OCI-M2 (cell line): ENCODE measurements at regions not wholly inside any gene's neighbourhood (a gene's known extent, or its start where the extent isn't known, plus 50 kb on each side); places are given as distances from the start of the nearest gene placed in this dataset.
"Not testable (repeated sequence)": the region's sequence is repeated elsewhere in the genome, so short reads cannot be mapped to it uniquely, and the experiment has no call there.

Experiments used
- DNase-seq: peaks from one replicate; lab custom pipeline; 2025; ENCODE audit not compliant: unreplicated experiment; lab: John Stamatoyannopoulos, UW

DNA sequence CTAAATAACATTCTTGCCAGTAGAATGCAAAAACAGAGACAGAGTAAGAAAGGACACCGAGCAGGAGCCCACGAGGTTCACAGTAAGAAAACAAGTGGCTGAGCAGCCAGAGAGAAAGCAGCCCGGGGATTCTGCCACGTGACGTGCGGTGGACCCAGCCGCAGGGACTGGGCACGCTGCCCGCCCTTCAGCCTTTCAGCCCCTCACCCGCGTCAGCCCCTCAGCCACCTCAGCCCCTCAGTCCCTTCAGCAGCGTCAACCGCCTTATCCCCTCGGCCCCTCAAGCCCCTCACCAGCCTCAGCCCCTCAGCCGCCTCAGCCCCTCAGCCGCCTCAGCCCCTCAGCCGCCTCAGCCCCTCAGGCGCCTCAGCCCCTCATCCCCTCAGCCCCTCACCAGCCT lies 1532.2 kb downstream of the REEP3 start:
- not testable (repeated sequence) for DNase-seq

GRCh38 chr10:65053831-65054351 lies 1532.7 kb downstream of the REEP3 start:
- DNase-seq, result not testable (repeated sequence)

DNA sequence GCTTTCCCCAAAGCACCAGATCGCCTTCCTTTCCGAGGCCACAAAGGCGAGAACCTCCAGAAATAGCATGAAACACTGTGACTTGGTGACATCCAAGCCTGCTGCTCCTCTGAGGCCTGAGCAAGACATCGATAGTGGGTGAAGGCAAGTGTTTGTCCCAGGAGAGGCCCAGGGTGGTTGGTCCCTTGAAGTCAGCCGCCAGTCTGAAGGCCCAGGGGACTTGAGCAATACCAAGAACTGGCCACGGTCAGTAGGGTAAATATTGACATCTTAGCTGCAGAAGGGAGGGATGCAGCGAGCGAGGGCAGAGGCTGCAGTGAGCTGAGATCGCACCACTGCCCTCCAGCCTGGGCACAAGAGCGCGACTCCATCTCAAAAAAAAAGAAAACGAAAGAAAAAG lies 1533.5 kb downstream of the REEP3 start:
- not testable (repeated sequence) for DNase-seq

- DNase-seq, result no peak
Measured at GRCh38 chr10:65065278-65065677, 1544.1 kb downstream of the REEP3 start.

DNA sequence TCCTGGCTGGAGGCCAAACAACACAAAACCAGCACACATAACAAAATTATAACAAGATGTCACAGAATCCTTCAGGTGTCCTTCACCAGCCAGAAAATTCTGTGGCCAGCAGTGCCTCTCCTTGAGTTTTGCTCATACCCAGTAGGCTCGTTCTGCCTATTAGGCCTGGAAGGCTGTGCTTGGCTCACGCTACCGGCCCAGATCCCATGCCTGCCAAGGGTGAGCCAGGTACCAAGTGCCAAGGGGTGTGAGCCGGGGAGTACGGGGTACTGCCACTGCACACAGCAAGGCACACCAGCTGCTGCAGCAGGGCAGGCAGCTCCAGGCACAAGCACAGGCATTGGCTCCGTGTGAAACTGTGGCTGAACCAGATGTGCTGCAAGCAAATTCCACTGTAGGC lies 1562.0 kb downstream of the REEP3 start:
- no peak for DNase-seq

- no peak for DNase-seq
Measured at GRCh38 chr10:65090991-65091390, 1569.8 kb downstream of the REEP3 start.

- no peak for DNase-seq
Measured at GRCh38 chr10:65100146-65100545, 1578.9 kb downstream of the REEP3 start.

- DNase-seq, result not testable (repeated sequence)
Measured at GRCh38 chr10:65100881-65101280, 1579.7 kb downstream of the REEP3 start.

- DNase-seq, result no peak
Measured at GRCh38 chr10:65110009-65110408, 1588.8 kb downstream of the REEP3 start.

- not testable (repeated sequence) for DNase-seq
Measured at GRCh38 chr10:65111059-65111458, 1589.9 kb downstream of the REEP3 start.

- DNase-seq, result no peak
Measured at GRCh38 chr10:65112573-65112972, 1591.4 kb downstream of the REEP3 start.

GRCh38 chr10:65123120-65123519 lies 1601.9 kb downstream of the REEP3 start:
- no peak for DNase-seq

GRCh38 chr10:65125212-65125611 lies 1604.0 kb downstream of the REEP3 start:
- DNase-seq, result no peak

GRCh38 chr10:65126288-65126687 lies 1605.1 kb downstream of the REEP3 start:
- no peak for DNase-seq

DNA sequence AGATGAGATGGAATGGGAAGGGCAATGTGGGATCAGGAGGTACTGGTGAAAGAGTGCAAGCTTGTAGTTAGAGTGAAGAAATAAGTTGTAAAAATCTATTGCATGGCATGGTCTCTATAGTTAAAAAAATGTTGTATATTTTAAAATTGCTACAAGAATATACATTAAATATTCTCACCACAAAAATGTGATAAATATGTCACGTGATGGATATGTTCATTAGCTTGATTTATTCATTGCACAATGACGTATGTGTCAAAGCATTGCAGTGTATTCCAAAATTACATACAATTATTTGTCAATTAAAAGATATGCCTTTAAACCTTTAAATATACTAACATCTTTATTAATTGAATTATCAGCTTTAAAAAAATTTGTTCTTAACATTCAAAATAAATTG lies 1607.1 kb downstream of the REEP3 start:
- no peak for DNase-seq

- DNase-seq, result no peak
Measured at GRCh38 chr10:65130162-65130758, 1609.1 kb downstream of the REEP3 start.

DNA sequence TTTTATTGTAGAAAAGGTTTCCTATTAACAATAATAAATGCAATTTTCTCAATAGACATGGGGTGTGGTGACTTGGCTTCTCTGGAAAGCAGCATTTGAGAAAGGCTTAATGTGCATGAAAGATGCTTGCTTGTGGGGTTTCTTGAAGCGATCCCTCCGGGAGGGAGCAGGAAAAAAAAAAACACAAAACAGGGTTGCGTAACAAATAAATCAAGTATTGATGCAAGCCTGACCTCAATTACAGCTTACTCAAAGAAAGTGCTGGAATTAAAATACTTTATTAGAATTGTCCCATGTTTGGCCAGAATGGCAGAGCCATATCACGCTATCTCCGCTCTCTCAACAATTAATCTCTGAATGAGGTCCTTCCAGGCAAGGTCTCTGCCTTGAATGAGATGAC lies 1612.5 kb downstream of the REEP3 start:
- no peak for DNase-seq

DNA sequence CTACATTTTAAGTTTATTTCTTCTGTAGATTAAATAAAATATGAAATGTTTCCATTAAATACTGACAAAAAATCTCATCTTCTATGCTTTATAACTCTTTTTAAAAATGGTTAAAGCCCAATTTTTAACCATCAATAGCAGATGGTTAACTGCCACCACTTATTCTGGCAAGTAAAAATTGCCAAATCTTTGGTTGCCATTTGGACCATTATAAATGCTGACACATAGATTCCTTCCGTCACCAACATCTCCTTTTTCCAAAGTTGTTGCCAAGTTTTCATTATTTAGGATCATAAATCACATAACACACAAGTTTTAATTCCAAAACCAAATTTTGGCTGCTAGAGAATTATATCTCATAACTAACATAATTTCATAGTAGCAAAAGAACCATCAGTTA lies 1614.3 kb downstream of the REEP3 start:
- DNase-seq, result no peak

- no peak for DNase-seq
Measured at GRCh38 chr10:65142641-65143435, 1621.6 kb downstream of the REEP3 start.

DNA sequence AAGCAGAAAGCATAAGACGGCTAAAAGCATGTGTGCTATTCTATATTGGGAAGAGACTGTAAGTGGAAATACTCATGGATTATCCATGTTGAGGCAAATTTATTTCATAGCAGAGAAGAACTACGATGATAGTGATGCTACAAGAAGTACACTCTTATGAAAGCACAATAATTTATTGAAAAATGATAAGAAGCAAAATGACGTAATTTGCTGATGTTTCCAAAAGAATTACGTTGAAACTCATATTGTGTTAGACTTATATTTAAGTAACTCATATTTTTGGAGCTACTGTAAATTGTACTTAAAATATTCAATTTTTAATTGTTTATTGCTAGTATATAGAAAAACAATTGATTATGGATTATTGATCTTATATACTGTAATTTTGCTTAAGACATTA lies 1622.5 kb downstream of the REEP3 start:
- DNase-seq, result no peak

DNA sequence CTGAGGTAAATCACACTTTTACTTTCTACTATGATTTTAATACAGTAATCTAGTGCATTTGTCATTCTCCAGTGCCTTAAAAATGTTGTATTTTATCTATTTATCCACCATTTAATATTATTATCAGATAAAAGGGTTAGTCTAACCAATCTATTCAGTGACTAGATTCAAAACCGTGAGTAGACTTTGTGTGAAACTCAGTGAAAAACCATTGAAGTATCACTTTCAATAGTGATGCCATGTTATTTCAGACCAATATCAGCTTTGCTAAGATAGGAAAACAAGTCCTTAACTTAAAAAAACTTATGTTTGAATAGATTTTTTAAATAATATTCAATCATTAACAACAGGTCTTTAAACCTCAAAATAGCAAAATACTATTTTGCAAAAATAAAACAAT lies 1628.7 kb downstream of the REEP3 start:
- no peak for DNase-seq

DNA sequence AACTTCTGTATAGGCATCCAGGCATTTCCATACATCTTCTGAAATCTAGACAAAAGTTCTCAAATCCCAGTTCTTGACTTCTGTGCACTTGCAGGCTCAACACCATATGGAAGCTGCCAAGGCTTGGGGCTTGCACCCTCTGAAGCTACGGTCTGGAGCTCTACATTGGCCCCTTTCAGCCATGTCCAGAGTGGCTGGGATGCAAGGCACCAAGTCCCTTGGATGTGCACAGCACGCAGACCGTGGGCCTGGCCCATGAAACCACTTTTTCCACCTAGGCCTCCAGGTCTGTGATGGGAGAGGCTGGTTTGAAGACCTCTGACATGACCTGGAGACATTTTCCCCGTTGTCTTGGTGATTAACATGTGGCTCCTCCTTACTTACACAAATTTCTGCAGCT lies 1645.1 kb downstream of the REEP3 start:
- DNase-seq, result no peak
